WTC11 (cell line): ENCODE measurements at regions not wholly inside any gene's neighbourhood (a gene's known extent, or its start where the extent isn't known, plus 50 kb on each side); places are given as distances from the start of the nearest gene placed in this dataset.

Experiments used
- ATAC-seq: fragments of 200-7000 bp; cut with Tn5 transposase; 2 replicates; pipeline ENCODE4 v1.10.0; 2021; ENCODE audit warnings: mild to moderate bottlenecking, moderate library complexity
- CTCF ChIA-PET: fragments of 300-600 bp; sonication (Branson Sonifier 250); formaldehyde crosslinking; loops from one replicate; lab custom pipeline; 2021; ENCODE audit warnings: antibody characterized with exemption; lab: Charles Lee
- POLR2A ChIA-PET: fragments of 350-600 bp; sonication (Branson Sonifier 250); formaldehyde crosslinking; loops from one replicate; lab custom pipeline; 2021; ENCODE audit warnings: antibody characterized with exemption; lab: Charles Lee
- DNase-seq: peaks from one replicate; pipeline ENCODE4 v3.0.0; 2021; ENCODE audit warnings: low spot score
- H3K27ac Mint-ChIP-seq: 2 replicates; pipeline ENCODE4 v1.8.0; 2021; ENCODE audit warnings: mixed read lengths
- H3K27me3 Mint-ChIP-seq: 2 replicates; pipeline ENCODE4 v1.8.0; 2021; ENCODE audit warnings: low read depth, mild to moderate bottlenecking, moderate library complexity, mixed read lengths
- H3K36me3 Mint-ChIP-seq: 2 replicates; pipeline ENCODE4 v1.8.0; 2021; ENCODE audit warnings: mixed read lengths
- H3K4me1 Mint-ChIP-seq: 2 replicates; pipeline ENCODE4 v1.8.0; 2022; ENCODE audit warnings: mixed read lengths
- H3K4me3 Mint-ChIP-seq: 2 replicates; pipeline ENCODE4 v1.8.0; 2021; ENCODE audit warnings: mild to moderate bottlenecking, moderate library complexity, mixed read lengths
- H3K9me3 Mint-ChIP-seq: 2 replicates; pipeline ENCODE4 v1.8.0; 2021; ENCODE audit warnings: mixed read lengths
- ATF1 ChIP-seq: sonication (generic); formaldehyde crosslinking; IDR thresholded peaks from 2 replicates; pipeline ENCODE4 v1.8.1; 2023; ENCODE audit warnings: mild to moderate bottlenecking, moderate library complexity, missing genetic modification reagents
- ATF6 ChIP-seq: sonication (generic); formaldehyde crosslinking; IDR thresholded peaks from 2 replicates; pipeline ENCODE4 v1.8.1; 2023; ENCODE audit warnings: mild to moderate bottlenecking, missing genetic modification reagents
- CDX4 ChIP-seq: fragments of 250-450 bp; sonication (Bioruptor Pico); IDR thresholded peaks from 2 replicates; pipeline ENCODE4 v1.9.0; 2021; ENCODE audit warnings: moderate library complexity, mild to moderate bottlenecking, inconsistent platforms, borderline replicate concordance
- CREB1 ChIP-seq: sonication (generic); formaldehyde crosslinking; IDR thresholded peaks from 2 replicates; pipeline ENCODE4 v1.8.0; 2023; ENCODE audit warnings: mild to moderate bottlenecking, missing genetic modification reagents
- E2F4 ChIP-seq: sonication (generic); formaldehyde crosslinking; IDR thresholded peaks from 2 replicates; pipeline ENCODE4 v1.8.1; 2022; ENCODE audit warnings: low read depth, mild to moderate bottlenecking, moderate library complexity, missing genetic modification reagents, borderline replicate concordance
- EMX1 ChIP-seq: fragments of 250-450 bp; sonication (Bioruptor Pico); IDR thresholded peaks from 2 replicates; pipeline ENCODE4 v1.8.0; 2021; ENCODE audit warnings: mild to moderate bottlenecking
- ETV6 ChIP-seq: sonication (generic); formaldehyde crosslinking; IDR thresholded peaks from 2 replicates; pipeline ENCODE4 v1.8.1; 2022; ENCODE audit warnings: mild to moderate bottlenecking, missing genetic modification reagents
- GABPB1 ChIP-seq: sonication (generic); formaldehyde crosslinking; IDR thresholded peaks from 2 replicates; pipeline ENCODE4 v1.8.1; 2023; ENCODE audit warnings: mild to moderate bottlenecking, missing genetic modification reagents
- GTF2I ChIP-seq: fragments of 250-450 bp; sonication (Bioruptor Pico); conservative IDR thresholded peaks from 2 replicates; pipeline ENCODE4 v1.4.0; 2021; ENCODE audit warnings: mild to moderate bottlenecking
- HMGA2 ChIP-seq: fragments of 250-450 bp; sonication (Bioruptor Pico); IDR thresholded peaks from 2 replicates; pipeline ENCODE4 v1.4.0; 2021; ENCODE audit warnings: mild to moderate bottlenecking, moderate library complexity
- MAX ChIP-seq: sonication (generic); formaldehyde crosslinking; IDR thresholded peaks from 2 replicates; pipeline ENCODE4 v1.8.0; 2022; ENCODE audit warnings: mild to moderate bottlenecking, missing genetic modification reagents
- MYBL2 ChIP-seq: sonication (generic); formaldehyde crosslinking; IDR thresholded peaks from 2 replicates; pipeline ENCODE4 v1.8.1; 2023; ENCODE audit warnings: mild to moderate bottlenecking, moderate library complexity, missing genetic modification reagents
- NFATC4 ChIP-seq: fragments of 250-450 bp; sonication (Bioruptor Pico); IDR thresholded peaks from 2 replicates; pipeline ENCODE4 v1.9.0; 2021; ENCODE audit warnings: mild to moderate bottlenecking
- NR3C1 ChIP-seq: sonication (generic); formaldehyde crosslinking; conservative IDR thresholded peaks from 2 replicates; pipeline ENCODE4 v1.8.1; 2023; ENCODE audit warnings: low read depth, mild to moderate bottlenecking, missing genetic modification reagents
- OVOL2 ChIP-seq: fragments of 250-450 bp; sonication (Bioruptor Pico); IDR thresholded peaks from 2 replicates; pipeline ENCODE4 v1.9.0; 2021; ENCODE audit warnings: mild to moderate bottlenecking, borderline replicate concordance
- PRDM15 ChIP-seq: sonication (generic); formaldehyde crosslinking; IDR thresholded peaks from 2 replicates; pipeline ENCODE4 v1.8.0; 2022; ENCODE audit warnings: missing genetic modification reagents
- TCF7 ChIP-seq: sonication (generic); formaldehyde crosslinking; IDR thresholded peaks from 2 replicates; pipeline ENCODE4 v1.8.0; 2022; ENCODE audit warnings: mild to moderate bottlenecking, low read depth, missing genetic modification reagents, moderate library complexity
- USF1 ChIP-seq: sonication (generic); formaldehyde crosslinking; IDR thresholded peaks from 2 replicates; pipeline ENCODE4 v1.8.0; 2022; ENCODE audit warnings: mild to moderate bottlenecking, missing genetic modification reagents
- ZNF219 ChIP-seq: sonication (generic); formaldehyde crosslinking; IDR thresholded peaks from 2 replicates; pipeline ENCODE4 v1.8.0; 2023; ENCODE audit warnings: missing genetic modification reagents, mild to moderate bottlenecking, borderline replicate concordance
- ZNF317 ChIP-seq: sonication (generic); formaldehyde crosslinking; IDR thresholded peaks from 2 replicates; pipeline ENCODE4 v1.8.1; 2023; ENCODE audit warnings: low read depth, mild to moderate bottlenecking, moderate library complexity, missing genetic modification reagents, borderline replicate concordance
- ZNF512 ChIP-seq: sonication (generic); formaldehyde crosslinking; IDR thresholded peaks from 2 replicates; pipeline ENCODE4 v1.8.1; 2022; ENCODE audit warnings: missing genetic modification reagents, borderline replicate concordance
- ZNF671 ChIP-seq: fragments of 250-450 bp; sonication (Bioruptor Pico); IDR thresholded peaks from 2 replicates; pipeline ENCODE4 v1.8.0; 2021; ENCODE audit warnings: mild to moderate bottlenecking

GRCh38 chr11:70807195-70807543 lies 408.8 kb downstream of the CTTN start (continued):
- TF ChIP-seq MAX (CRISPR knock-in tag) (no peak), NFATC4 (CRISPR knock-in tag) (no peak), E2F4 (CRISPR knock-in tag) (no peak)

GRCh38 chr11:70808686-70809375 lies 410.5 kb downstream of the CTTN start:
- POLR2A ChIA-PET = no interaction called here
- no peaks in the 10 kb centered on the region for H3K9me3 Mint-ChIP-seq
- H3K4me1 Mint-ChIP-seq = no peaks in the 10 kb centered on the region
- H3K27me3 Mint-ChIP-seq = no peaks in the 10 kb centered on the region; the same call in 1 of the 2 replicates
- ATAC-seq (no peak), DNase-seq (no peak)
- H3K27ac Mint-ChIP-seq = no peak overlapping the region
- H3K36me3 Mint-ChIP-seq = peaks cover 17% of the 10 kb centered on the region
- no peak overlapping the region for H3K4me3 Mint-ChIP-seq
- TF ChIP-seq PRDM15 = no peak
- TF ChIP-seq ZNF671 (CRISPR knock-in tag) = no peak
- TF ChIP-seq EMX1 = no peak
- TF ChIP-seq ATF6 (CRISPR knock-in tag) = no peak
- TF ChIP-seq GABPB1 (CRISPR knock-in tag) = no peak
- TF ChIP-seq ZNF512 (CRISPR knock-in tag) = no peak
- TF ChIP-seq ZNF219 = no peak
- no peak for TF ChIP-seq ETV6
- TF ChIP-seq, all 79 proteins: peak for 0
- CTCF ChIA-PET = interaction anchor here (0.6 kb wide), 1 partner anchor 298 kb away, joined by 3 read pairs; no protein-coding TSS in a partner anchor

- ATAC-seq (no peak), DNase-seq (no peak)
- Mint-ChIP-seq H3K4me1 (no peaks in the 10 kb centered on the region), H3K27me3 (no peaks in the 10 kb centered on the region; the same call in 1 of the 2 replicates), H3K36me3 (peaks cover 12% of the 10 kb centered on the region), H3K4me3 (no peak overlapping the region), H3K27ac (no peak overlapping the region), H3K9me3 (no peaks in the 10 kb centered on the region)
- POLR2A ChIA-PET = no interaction called here
- CTCF ChIA-PET = interaction anchor here (1.3 to 1.6 kb wide), 2 partner anchors 13 to 271 kb away, joined by 3 read pairs; no protein-coding TSS in a partner anchor
- TF ChIP-seq GTF2I (CRISPR knock-in tag) = no peak
- TF ChIP-seq E2F4 (CRISPR knock-in tag) = no peak
- no peak for TF ChIP-seq OVOL2 (CRISPR knock-in tag)
- TF ChIP-seq ATF1 (CRISPR knock-in tag) = no peak
- TF ChIP-seq NR3C1 (CRISPR knock-in tag) = no peak
- TF ChIP-seq ZNF317 (CRISPR knock-in tag) = no peak
- no peak for TF ChIP-seq CDX4 (CRISPR knock-in tag)
- no peak for TF ChIP-seq USF1
- TF ChIP-seq MYBL2 (CRISPR knock-in tag) = no peak
- no peak for TF ChIP-seq CREB1
- no peak for TF ChIP-seq HMGA2 (CRISPR knock-in tag)
- TF ChIP-seq GABPB1 (CRISPR knock-in tag) = no peak
- TF ChIP-seq TCF7 (CRISPR knock-in tag) = no peak
Observed at GRCh38 chr11:70810133-70810532, 411.8 kb downstream of the CTTN start.
